ENCODE measurements at regions not wholly inside any gene's neighbourhood (a gene's known extent, or its start where the extent isn't known, plus 50 kb on each side); places are given as distances from the start of the nearest gene placed in this dataset.

DNA sequence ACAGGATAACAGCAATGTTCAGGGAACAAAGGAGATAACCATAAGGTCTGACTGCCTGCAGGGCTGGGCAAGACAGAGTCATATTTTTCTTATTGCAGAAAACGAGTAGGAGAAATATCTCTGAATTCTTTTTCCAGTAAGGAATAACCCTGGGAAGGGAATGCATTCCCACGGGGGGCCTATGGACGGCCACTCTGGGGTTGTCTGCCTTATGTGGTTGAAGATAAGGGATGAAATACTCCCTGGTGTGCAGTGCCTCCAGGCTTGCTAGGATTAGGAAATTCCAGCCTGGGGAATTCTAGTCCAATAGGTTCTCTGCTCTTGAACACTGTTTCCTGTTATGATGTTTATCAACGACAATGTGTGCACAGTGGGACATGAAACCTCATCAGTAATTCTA, 185.3 kb upstream of the HSFY2 start:
- no peaks in the 10 kb centered on the region for H3K36me3 ChIP-seq (ENCODE audit: control insufficient read depth, insufficient read depth, low read length)
- TF ChIP-seq, protein P1, sequence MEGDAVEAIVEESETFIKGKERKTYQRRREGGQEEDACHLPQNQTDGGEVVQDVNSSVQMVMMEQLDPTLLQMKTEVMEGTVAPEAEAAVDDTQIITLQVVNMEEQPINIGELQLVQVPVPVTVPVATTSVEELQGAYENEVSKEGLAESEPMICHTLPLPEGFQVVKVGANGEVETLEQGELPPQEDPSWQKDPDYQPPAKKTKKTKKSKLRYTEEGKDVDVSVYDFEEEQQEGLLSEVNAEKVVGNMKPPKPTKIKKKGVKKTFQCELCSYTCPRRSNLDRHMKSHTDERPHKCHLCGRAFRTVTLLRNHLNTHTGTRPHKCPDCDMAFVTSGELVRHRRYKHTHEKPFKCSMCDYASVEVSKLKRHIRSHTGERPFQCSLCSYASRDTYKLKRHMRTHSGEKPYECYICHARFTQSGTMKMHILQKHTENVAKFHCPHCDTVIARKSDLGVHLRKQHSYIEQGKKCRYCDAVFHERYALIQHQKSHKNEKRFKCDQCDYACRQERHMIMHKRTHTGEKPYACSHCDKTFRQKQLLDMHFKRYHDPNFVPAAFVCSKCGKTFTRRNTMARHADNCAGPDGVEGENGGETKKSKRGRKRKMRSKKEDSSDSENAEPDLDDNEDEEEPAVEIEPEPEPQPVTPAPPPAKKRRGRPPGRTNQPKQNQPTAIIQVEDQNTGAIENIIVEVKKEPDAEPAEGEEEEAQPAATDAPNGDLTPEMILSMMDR (IDR thresholded peaks at IDR 0.05; ENCODE audit: insufficient read depth, low read length, severe bottlenecking) = no peak
- H3K27me3 ChIP-seq (ENCODE audit: control insufficient read depth, insufficient read depth, low read length) = no peaks in the 10 kb centered on the region
- H3K4me3 ChIP-seq (ENCODE audit: low read depth, low read length) = no peak overlapping the region
- DNase-seq (ENCODE audit: low read depth) (no peak), FAIRE-seq (no peak)

DNA sequence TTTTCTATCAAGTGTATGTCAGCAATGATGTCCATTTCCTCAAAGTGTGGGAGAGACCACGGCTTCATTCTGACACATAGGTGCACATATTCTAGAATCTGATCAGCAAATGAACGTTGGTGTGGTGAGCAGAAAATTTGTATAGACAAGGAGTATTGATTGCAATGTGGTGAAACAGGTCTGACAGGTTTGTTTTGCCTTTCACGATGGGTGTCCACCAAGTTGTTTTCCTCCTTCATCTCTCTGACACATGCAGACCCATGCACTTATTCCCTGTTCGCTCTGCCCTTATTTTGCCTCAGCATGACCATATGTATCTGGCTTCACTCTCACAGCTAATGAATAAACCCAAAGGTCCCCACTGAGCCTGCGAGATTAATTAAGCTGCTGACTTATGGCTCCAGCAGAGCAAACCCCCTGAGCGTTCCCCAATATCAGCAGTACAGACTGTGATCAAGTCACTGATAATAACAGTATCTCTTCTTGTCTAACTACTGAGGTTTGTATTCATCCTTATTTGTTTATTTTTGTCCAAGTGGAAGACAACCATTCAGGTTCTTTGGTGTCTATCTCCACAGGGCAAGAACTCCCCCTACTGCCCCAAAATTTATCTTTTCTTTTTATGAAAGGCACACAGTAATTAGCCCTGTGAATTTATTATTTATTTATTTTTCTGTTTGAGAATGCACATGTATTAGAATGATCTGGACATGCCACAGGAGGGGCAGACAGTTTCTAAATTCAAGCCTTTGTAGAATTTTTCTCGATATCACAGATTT, 178.3 kb upstream of the HSFY2 start:
- H3K4me3 ChIP-seq (ENCODE audit: low read depth, low read length) = no peak overlapping the region
- H3K27me3 ChIP-seq (ENCODE audit: control insufficient read depth, insufficient read depth, low read length) = no peaks in the 10 kb centered on the region
- FAIRE-seq (no peak), DNase-seq (ENCODE audit: low read depth) (peak; percentile 56)
- TF ChIP-seq, protein P1 (IDR thresholded peaks at IDR 0.05; ENCODE audit: insufficient read depth, low read length, severe bottlenecking) = no peak
- no peaks in the 10 kb centered on the region for H3K36me3 ChIP-seq (ENCODE audit: control insufficient read depth, insufficient read depth, low read length)

DNA sequence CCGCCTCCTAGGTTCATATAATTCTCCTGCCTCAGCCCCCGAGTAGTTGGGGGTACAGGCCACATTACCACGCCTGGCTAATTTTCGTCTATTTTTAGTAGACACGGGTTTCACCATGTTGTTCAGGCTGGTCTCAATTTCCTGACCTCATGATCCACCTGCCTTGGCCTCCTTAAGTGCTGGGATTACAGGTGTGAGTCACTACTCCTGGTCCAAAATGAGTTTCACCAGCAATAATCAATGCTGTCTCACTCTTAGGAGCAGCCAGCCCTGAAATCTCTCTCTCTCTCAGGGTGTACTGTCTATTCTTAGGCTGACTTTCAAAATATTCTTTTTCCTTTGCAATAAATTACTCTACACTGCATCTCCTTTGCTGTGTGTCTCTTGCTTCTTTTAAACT, 177.5 kb upstream of the HSFY2 start:
- Histone ChIP-seq H3K36me3 (ENCODE audit: control insufficient read depth, insufficient read depth, low read length) (no peaks in the 10 kb centered on the region), H3K27me3 (ENCODE audit: control insufficient read depth, insufficient read depth, low read length) (no peaks in the 10 kb centered on the region), H3K4me3 (ENCODE audit: low read depth, low read length) (no peak overlapping the region)
- peak; percentile 44 for DNase-seq (ENCODE audit: low read depth)
- no peak for FAIRE-seq
- TF ChIP-seq, protein P1 (IDR thresholded peaks at IDR 0.05; ENCODE audit: insufficient read depth, low read length, severe bottlenecking) = no peak

DNA sequence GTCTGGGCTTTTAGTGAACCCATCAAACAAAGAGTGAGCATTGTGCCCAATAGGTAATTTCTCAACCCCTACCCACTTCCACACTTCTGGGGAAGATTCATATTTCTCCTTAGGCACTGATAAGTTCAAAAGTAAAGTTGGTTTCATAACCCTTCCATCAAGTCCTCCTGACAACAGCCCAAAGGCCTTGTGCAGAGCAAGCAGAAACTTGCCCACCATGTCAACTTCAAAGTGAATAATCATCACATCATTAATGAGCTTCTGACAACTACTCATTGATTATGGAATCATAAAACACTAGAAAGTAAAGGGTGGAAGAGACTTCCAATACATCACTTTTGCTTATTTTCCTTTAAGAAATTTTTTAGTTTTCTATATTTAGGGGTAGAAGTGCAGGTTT, 163.3 kb upstream of the HSFY2 start:
- FAIRE-seq (no peak), DNase-seq (ENCODE audit: low read depth) (peak; percentile 68)
- TF ChIP-seq, protein P1 (IDR thresholded peaks at IDR 0.05; ENCODE audit: insufficient read depth, low read length, severe bottlenecking) = no peak
- Histone ChIP-seq H3K4me3 (ENCODE audit: low read depth, low read length) (no peak overlapping the region), H3K36me3 (ENCODE audit: control insufficient read depth, insufficient read depth, low read length) (no peaks in the 10 kb centered on the region), H3K27me3 (ENCODE audit: control insufficient read depth, insufficient read depth, low read length) (no peaks in the 10 kb centered on the region)

DNA sequence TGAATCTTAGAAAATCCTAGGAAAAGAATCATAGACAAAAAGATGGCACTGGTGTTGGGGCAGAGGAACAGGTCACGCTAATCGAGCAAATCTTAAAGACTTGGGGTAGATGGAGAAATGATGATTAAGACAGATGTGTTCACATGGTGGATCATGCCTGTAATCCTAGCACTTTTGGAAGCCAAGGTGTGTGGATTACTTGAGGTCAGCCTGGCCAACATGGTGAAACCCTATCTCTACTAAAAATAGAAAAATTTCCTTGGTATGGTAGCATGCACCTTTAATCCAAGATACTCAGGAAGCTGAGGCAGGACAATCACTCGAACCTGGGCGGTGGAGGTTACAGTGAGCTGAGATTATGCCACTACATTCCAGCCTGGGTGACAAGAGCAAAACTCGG, 145.7 kb upstream of the HSFY2 start:
- Histone ChIP-seq H3K36me3 (ENCODE audit: control insufficient read depth, insufficient read depth, low read length) (no peaks in the 10 kb centered on the region), H3K4me3 (ENCODE audit: low read depth, low read length) (no peak overlapping the region), H3K27me3 (ENCODE audit: control insufficient read depth, insufficient read depth, low read length) (no peaks in the 10 kb centered on the region)
- FAIRE-seq = no peak
- TF ChIP-seq, protein P1 (IDR thresholded peaks at IDR 0.05; ENCODE audit: insufficient read depth, low read length, severe bottlenecking) = no peak
- no peak for DNase-seq (ENCODE audit: low read depth)

DNA sequence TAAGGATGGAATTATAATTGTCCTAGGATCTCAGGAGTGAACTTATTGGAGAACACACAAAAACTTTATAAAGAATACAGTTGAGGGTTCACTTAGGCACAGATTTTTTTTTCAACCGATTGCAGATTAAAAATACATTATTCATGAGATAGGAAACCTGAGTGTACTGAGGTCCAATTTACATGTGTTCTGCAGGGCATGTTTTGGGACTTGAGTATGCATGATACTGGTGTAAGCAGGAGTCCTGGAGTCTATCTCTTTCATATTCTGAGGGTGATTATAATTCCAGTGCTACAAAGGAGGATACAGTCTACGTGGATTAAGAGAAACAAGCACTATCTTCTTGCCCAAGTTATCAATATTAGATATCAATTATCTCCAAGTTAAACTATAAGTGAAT, 139.3 kb upstream of the HSFY2 start:
- no peak for FAIRE-seq

More for the DNA sequence above, 139.3 kb upstream of the HSFY2 start:
- TF ChIP-seq, protein P1 (IDR thresholded peaks at IDR 0.05; ENCODE audit: insufficient read depth, low read length, severe bottlenecking) = no peak
- no peaks in the 10 kb centered on the region for H3K36me3 ChIP-seq (ENCODE audit: control insufficient read depth, insufficient read depth, low read length)
- no peak for DNase-seq (ENCODE audit: low read depth)
- H3K27me3 ChIP-seq (ENCODE audit: control insufficient read depth, insufficient read depth, low read length) = no peaks in the 10 kb centered on the region
- H3K4me3 ChIP-seq (ENCODE audit: low read depth, low read length) = no peak overlapping the region
